ENCODE measurements at regions not wholly inside any gene's neighbourhood (a gene's known extent, or its start where the extent isn't known, plus 50 kb on each side); places are given as distances from the start of the nearest gene placed in this dataset.

GRCh38 chr4:12126474-12126873 lies 697.8 kb upstream of the HS3ST1 start:
- TF ChIP-seq ZNF449 (tag by site-specific recombination; IDR thresholded peaks at IDR 0.05) (no peak), KLF16 (tag by site-specific recombination; IDR thresholded peaks at IDR 0.05) (no peak), CTCF (tag by site-specific recombination; IDR thresholded peaks at IDR 0.05) (no peak), ZBTB17 (tag by site-specific recombination; IDR thresholded peaks at IDR 0.05) (no peak), ZNF223 (tag by site-specific recombination; IDR thresholded peaks at IDR 0.05) (no peak)
